GM18519 (cell line): ENCODE measurements at regions not wholly inside any gene's neighbourhood (a gene's known extent, or its start where the extent isn't known, plus 50 kb on each side); places are given as distances from the start of the nearest gene placed in this dataset.

Source experiments
- ATAC-seq: cut with Tn5 transposase; IDR thresholded peaks from one replicate; pipeline ENCODE4 v1.9.1; 2021; ENCODE audit warnings: mild to moderate bottlenecking, moderate library complexity; ENCODE audit not compliant: unreplicated experiment, low FRiP score

- no peak for ATAC-seq
Measured at GRCh38 chr12:84807249-84807648, 105.3 kb downstream of the SLC6A15 start.

- no peak for ATAC-seq
Measured at GRCh38 chr12:84805474-84805858, 107.1 kb downstream of the SLC6A15 start.

GRCh38 chr12:84804691-84805473 lies 107.7 kb downstream of the SLC6A15 start:
- ATAC-seq: peak; percentile 72

GRCh38 chr12:84803661-84804060 lies 108.9 kb downstream of the SLC6A15 start:
- no peak for ATAC-seq

- no peak for ATAC-seq
Measured at GRCh38 chr12:84802161-84802560, 110.4 kb downstream of the SLC6A15 start.

- no peak for ATAC-seq
Measured at GRCh38 chr12:84793558-84794367, 118.8 kb downstream of the SLC6A15 start.

- no peak for ATAC-seq
Measured at GRCh38 chr12:84791444-84791843, 121.2 kb downstream of the SLC6A15 start.

- no peak for ATAC-seq
Measured at GRCh38 chr12:84789184-84789583, 123.4 kb downstream of the SLC6A15 start.

GRCh38 chr12:84787253-84787652 lies 125.3 kb downstream of the SLC6A15 start:
- ATAC-seq: no peak

- ATAC-seq: no peak
Measured at GRCh38 chr12:84786622-84787021, 126.0 kb downstream of the SLC6A15 start.

GRCh38 chr12:84785951-84786350 lies 126.6 kb downstream of the SLC6A15 start:
- no peak for ATAC-seq

- no peak for ATAC-seq
Measured at GRCh38 chr12:84785281-84785680, 127.3 kb downstream of the SLC6A15 start.

GRCh38 chr12:84779169-84779568 lies 133.4 kb downstream of the SLC6A15 start:
- no peak for ATAC-seq

GRCh38 chr12:84772281-84772680 lies 140.3 kb downstream of the SLC6A15 start:
- no peak for ATAC-seq

- no peak for ATAC-seq
Measured at GRCh38 chr12:84767079-84767478, 145.5 kb downstream of the SLC6A15 start.

GRCh38 chr12:84766375-84766774 lies 146.2 kb downstream of the SLC6A15 start:
- no peak for ATAC-seq

GRCh38 chr12:84764001-84764400 lies 148.6 kb downstream of the SLC6A15 start:
- ATAC-seq: no peak

GRCh38 chr12:84763107-84763506 lies 149.5 kb downstream of the SLC6A15 start:
- no peak for ATAC-seq

GRCh38 chr12:84760091-84760865 lies 152.3 kb downstream of the SLC6A15 start:
- no peak for ATAC-seq

GRCh38 chr12:84757978-84758377 lies 154.6 kb downstream of the SLC6A15 start:
- no peak for ATAC-seq

GRCh38 chr12:84756961-84757360 lies 155.6 kb downstream of the SLC6A15 start:
- ATAC-seq: no peak
